Liver (tissue), 3 donors: ENCODE measurements at regions not wholly inside any gene's neighbourhood (a gene's known extent, or its start where the extent isn't known, plus 50 kb on each side); places are given as distances from the start of the nearest gene placed in this dataset.

ENCODE experiments used
- CTCF ChIP-seq: fragments of 150-350 bp; IDR thresholded peaks from 2 replicates; pipeline ENCODE4 v1.5.1; 2017; ENCODE audit warnings: improper control_type of control experiment, low read depth, low read length; ENCODE audit not compliant: missing input control
- EGR1 ChIP-seq, 2 donors: IDR thresholded peaks; 2 replicates each; pipeline ENCODE4 v1.6.1; 2016 to 2018; ENCODE audit warnings: antibody characterized with exemption in 2 of 2, low read depth in 2 of 2
- FOXA1 ChIP-seq: IDR thresholded peaks from 2 replicates; pipeline ENCODE4 v1.6.1; 2016; ENCODE audit warnings: antibody characterized with exemption
- GABPA ChIP-seq, 2 donors: IDR thresholded peaks in 1 of 2; conservative IDR thresholded peaks in 1 of 2; 2 replicates each; pipeline ENCODE4 v1.6.1; 2016; ENCODE audit warnings: antibody characterized with exemption in 2 of 2, mild to moderate bottlenecking in 1 of 2, moderate library complexity in 1 of 2
- HNF4A ChIP-seq, 2 donors: conservative IDR thresholded peaks; 2 replicates each; pipeline ENCODE4 v1.6.1; 2016; ENCODE audit warnings: antibody characterized with exemption in 2 of 2, mild to moderate bottlenecking in 2 of 2
- JUND ChIP-seq, 2 donors: IDR thresholded peaks; 2 replicates each; pipeline ENCODE4 v1.6.1; 2016; ENCODE audit warnings: antibody characterized with exemption in 2 of 2
- RAD21 ChIP-seq, 2 donors: IDR thresholded peaks; 2 replicates each; pipeline ENCODE4 v1.6.1; 2016; ENCODE audit warnings: antibody characterized with exemption in 2 of 2, mild to moderate bottlenecking in 2 of 2
- REST ChIP-seq: IDR thresholded peaks from 2 replicates; pipeline ENCODE4 v1.6.1; 2016; ENCODE audit warnings: antibody characterized with exemption, mild to moderate bottlenecking
- SP1 ChIP-seq: IDR thresholded peaks from 2 replicates; pipeline ENCODE4 v1.6.1; 2018; ENCODE audit warnings: antibody characterized with exemption, mild to moderate bottlenecking
- TAF1 ChIP-seq: conservative IDR thresholded peaks from 2 replicates; pipeline ENCODE4 v1.6.1; 2016; ENCODE audit warnings: antibody characterized with exemption, mild to moderate bottlenecking
- YY1 ChIP-seq: IDR thresholded peaks from 2 replicates; pipeline ENCODE4 v1.6.1; 2016; ENCODE audit warnings: antibody characterized with exemption, mild to moderate bottlenecking
- TF ChIP-seq, protein P1 (sequence below): IDR thresholded peaks from 2 replicates; pipeline ENCODE4 v1.6.1; 2016; ENCODE audit warnings: antibody characterized with exemption
- TF ChIP-seq, protein P2 (sequence below): IDR thresholded peaks from 2 replicates; pipeline ENCODE4 v1.6.1; 2016; ENCODE audit warnings: antibody characterized with exemption
- donor health status: healthy.
- donor health status: healthy.

- TF ChIP-seq CTCF (no peak), SP1 (no peak), RAD21 (IDR thresholded peaks at IDR 0.05) (no peak), REST (no peak), TAF1 (no peak), HNF4A (conservative IDR thresholded peaks at IDR 0.05) (no peak), GABPA (IDR thresholded peaks at IDR 0.05 in 1 of 2, conservative IDR thresholded peaks at IDR 0.05 in 1 of 2) (no peak), YY1 (no peak), FOXA1 (no peak), JUND (IDR thresholded peaks at IDR 0.05) (no peak), EGR1 (IDR thresholded peaks at IDR 0.05; ENCODE audit: low read depth in 2 of 2) (no peak)
- TF ChIP-seq, protein P1, sequence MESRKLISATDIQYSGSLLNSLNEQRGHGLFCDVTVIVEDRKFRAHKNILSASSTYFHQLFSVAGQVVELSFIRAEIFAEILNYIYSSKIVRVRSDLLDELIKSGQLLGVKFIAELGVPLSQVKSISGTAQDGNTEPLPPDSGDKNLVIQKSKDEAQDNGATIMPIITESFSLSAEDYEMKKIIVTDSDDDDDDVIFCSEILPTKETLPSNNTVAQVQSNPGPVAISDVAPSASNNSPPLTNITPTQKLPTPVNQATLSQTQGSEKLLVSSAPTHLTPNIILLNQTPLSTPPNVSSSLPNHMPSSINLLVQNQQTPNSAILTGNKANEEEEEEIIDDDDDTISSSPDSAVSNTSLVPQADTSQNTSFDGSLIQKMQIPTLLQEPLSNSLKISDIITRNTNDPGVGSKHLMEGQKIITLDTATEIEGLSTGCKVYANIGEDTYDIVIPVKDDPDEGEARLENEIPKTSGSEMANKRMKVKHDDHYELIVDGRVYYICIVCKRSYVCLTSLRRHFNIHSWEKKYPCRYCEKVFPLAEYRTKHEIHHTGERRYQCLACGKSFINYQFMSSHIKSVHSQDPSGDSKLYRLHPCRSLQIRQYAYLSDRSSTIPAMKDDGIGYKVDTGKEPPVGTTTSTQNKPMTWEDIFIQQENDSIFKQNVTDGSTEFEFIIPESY = no peak
- TF ChIP-seq, protein P2, sequence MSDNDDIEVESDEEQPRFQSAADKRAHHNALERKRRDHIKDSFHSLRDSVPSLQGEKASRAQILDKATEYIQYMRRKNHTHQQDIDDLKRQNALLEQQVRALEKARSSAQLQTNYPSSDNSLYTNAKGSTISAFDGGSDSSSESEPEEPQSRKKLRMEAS = no peak
These were observed 169.4 kb downstream of the CPEB2 start for GRCh38 chr4:15171725-15172124.
